GM23338 (cell line): ENCODE measurements at regions not wholly inside any gene's neighbourhood (a gene's known extent, or its start where the extent isn't known, plus 50 kb on each side); places are given as distances from the start of the nearest gene placed in this dataset.

Experiments
- CREB1 ChIP-seq: fragments of 250-450 bp; sonication (Bioruptor Pico); IDR thresholded peaks from 2 replicates; pipeline ENCODE4 v1.5.0; 2020; ENCODE audit warnings: low read depth, mild to moderate bottlenecking, moderate library complexity
- EZH2 ChIP-seq: fragments of 200-600 bp; sonication (generic); IDR thresholded peaks from one replicate; pipeline ENCODE4 v1.8.0; 2017; ENCODE audit warnings: antibody characterized with exemption, mild to moderate bottlenecking, low read depth; ENCODE audit not compliant: unreplicated experiment
- EZH2phosphoT487 ChIP-seq: fragments of 200-600 bp; sonication (generic); IDR thresholded peaks from one replicate; pipeline ENCODE4 v1.8.1; 2018; ENCODE audit warnings: antibody characterized with exemption; ENCODE audit not compliant: unreplicated experiment
- POLR2AphosphoS5 ChIP-seq: IDR thresholded peaks from 2 replicates; pipeline ENCODE4 v1.6.1; 2016; ENCODE audit warnings: antibody characterized with exemption, low read depth
- TF ChIP-seq, protein P1 (sequence below), 2 experiments: fragments of 200-600 bp in 1 of 2; sonication (generic) in 1 of 2; conservative IDR thresholded peaks; 2 replicates each; pipeline versions ENCODE4 v1.5.1 to v1.6.1; 2016 to 2017; ENCODE audit warnings: antibody characterized with exemption in 2 of 2, low read depth in 2 of 2, mild to moderate bottlenecking in 2 of 2, moderate library complexity in 1 of 2
- TF ChIP-seq, protein P2 (sequence below): IDR thresholded peaks from one replicate; pipeline ENCODE4 v1.6.1; 2018; ENCODE audit warnings: antibody characterized with exemption; ENCODE audit not compliant: unreplicated experiment

DNA sequence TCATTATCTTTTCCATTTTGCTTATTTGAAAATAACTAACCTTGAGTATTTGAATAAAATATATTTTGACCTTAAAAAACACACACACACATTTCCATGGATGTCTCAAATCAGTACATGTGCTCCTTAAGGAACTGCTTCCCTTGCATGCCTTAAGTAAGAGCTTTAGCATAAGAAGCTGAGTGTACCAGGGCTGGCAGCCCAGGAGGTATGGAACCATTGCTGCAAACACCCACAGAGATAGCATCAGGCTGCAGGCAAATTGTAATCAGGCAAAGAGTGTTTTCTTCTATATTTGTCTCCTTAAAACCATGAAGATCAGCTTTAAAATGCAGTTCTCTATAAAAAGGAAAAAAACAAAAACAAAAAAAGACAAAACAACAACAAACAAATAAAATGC lies 160.6 kb downstream of the PLK2 start:
- TF ChIP-seq EZH2phosphoT487 = no peak
- TF ChIP-seq EZH2 = no peak
- TF ChIP-seq, protein P1, sequence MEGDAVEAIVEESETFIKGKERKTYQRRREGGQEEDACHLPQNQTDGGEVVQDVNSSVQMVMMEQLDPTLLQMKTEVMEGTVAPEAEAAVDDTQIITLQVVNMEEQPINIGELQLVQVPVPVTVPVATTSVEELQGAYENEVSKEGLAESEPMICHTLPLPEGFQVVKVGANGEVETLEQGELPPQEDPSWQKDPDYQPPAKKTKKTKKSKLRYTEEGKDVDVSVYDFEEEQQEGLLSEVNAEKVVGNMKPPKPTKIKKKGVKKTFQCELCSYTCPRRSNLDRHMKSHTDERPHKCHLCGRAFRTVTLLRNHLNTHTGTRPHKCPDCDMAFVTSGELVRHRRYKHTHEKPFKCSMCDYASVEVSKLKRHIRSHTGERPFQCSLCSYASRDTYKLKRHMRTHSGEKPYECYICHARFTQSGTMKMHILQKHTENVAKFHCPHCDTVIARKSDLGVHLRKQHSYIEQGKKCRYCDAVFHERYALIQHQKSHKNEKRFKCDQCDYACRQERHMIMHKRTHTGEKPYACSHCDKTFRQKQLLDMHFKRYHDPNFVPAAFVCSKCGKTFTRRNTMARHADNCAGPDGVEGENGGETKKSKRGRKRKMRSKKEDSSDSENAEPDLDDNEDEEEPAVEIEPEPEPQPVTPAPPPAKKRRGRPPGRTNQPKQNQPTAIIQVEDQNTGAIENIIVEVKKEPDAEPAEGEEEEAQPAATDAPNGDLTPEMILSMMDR (conservative IDR thresholded peaks at IDR 0.05; ENCODE audit: low read depth in 2 of 2) = no peak
- no peak for TF ChIP-seq POLR2AphosphoS5
- TF ChIP-seq, protein P2, sequence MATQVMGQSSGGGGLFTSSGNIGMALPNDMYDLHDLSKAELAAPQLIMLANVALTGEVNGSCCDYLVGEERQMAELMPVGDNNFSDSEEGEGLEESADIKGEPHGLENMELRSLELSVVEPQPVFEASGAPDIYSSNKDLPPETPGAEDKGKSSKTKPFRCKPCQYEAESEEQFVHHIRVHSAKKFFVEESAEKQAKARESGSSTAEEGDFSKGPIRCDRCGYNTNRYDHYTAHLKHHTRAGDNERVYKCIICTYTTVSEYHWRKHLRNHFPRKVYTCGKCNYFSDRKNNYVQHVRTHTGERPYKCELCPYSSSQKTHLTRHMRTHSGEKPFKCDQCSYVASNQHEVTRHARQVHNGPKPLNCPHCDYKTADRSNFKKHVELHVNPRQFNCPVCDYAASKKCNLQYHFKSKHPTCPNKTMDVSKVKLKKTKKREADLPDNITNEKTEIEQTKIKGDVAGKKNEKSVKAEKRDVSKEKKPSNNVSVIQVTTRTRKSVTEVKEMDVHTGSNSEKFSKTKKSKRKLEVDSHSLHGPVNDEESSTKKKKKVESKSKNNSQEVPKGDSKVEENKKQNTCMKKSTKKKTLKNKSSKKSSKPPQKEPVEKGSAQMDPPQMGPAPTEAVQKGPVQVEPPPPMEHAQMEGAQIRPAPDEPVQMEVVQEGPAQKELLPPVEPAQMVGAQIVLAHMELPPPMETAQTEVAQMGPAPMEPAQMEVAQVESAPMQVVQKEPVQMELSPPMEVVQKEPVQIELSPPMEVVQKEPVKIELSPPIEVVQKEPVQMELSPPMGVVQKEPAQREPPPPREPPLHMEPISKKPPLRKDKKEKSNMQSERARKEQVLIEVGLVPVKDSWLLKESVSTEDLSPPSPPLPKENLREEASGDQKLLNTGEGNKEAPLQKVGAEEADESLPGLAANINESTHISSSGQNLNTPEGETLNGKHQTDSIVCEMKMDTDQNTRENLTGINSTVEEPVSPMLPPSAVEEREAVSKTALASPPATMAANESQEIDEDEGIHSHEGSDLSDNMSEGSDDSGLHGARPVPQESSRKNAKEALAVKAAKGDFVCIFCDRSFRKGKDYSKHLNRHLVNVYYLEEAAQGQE = no peak
- TF ChIP-seq CREB1 (CRISPR knock-in tag) = no peak
